ENCODE measurements at regions not wholly inside any gene's neighbourhood (a gene's known extent, or its start where the extent isn't known, plus 50 kb on each side); places are given as distances from the start of the nearest gene placed in this dataset.

GRCh38 chr20:47860049-47860830 lies 75.0 kb upstream of the SULF2 start:
- no peak for TF ChIP-seq FOXK2 (IDR thresholded peaks at IDR 0.05)
- no peak for TF ChIP-seq FOXM1 (IDR thresholded peaks at IDR 0.05; ENCODE audit: borderline replicate concordance)

All from HEK293T (cell line).